A673 (cell line): ENCODE measurements at regions not wholly inside any gene's neighbourhood (a gene's known extent, or its start where the extent isn't known, plus 50 kb on each side); places are given as distances from the start of the nearest gene placed in this dataset.

Experiments used
- BruUV-seq: library from RNA; stranded (reverse); fragments of 400-500 nt; replicated peaks from 2 replicates; lab custom pipeline; 2021; lab: Mats Ljungman, UMichigan
- CTCF ChIA-PET: fragments of 300-600 bp; sonication (Branson Sonifier 250); formaldehyde crosslinking; loops from one replicate; lab custom pipeline; 2022; ENCODE audit warnings: antibody characterized with exemption; lab: Charles Lee
- POLR2A ChIA-PET: fragments of 300-600 bp; sonication (Branson Sonifier 250); formaldehyde crosslinking; loops from one replicate; lab custom pipeline; 2022; ENCODE audit warnings: antibody characterized with exemption; ENCODE audit not compliant: low non-redundant PET; lab: Charles Lee
- DNase-seq: peaks from one replicate; pipeline ENCODE4 v3.0.0-alpha.2; 2015; ENCODE audit warnings: low spot score
- H3K27ac ChIP-seq: fragments of 200-600 bp; sonication (generic); 2 replicates; pipeline ENCODE4 v1.5.1; 2016; ENCODE audit warnings: mixed run types, low read depth, mild to moderate bottlenecking, mixed read lengths, antibody characterized with exemption, low read length; ENCODE audit not compliant: poor library complexity, severe bottlenecking
- H3K27me3 ChIP-seq: fragments of 200-600 bp; sonication (generic); replicated peaks from 2 replicates; pipeline ENCODE4 v1.6.1; 2017; ENCODE audit warnings: mixed run types, low read depth, mild to moderate bottlenecking, mixed read lengths, antibody characterized with exemption, low read length; ENCODE audit not compliant: insufficient read depth, poor library complexity
- H3K36me3 ChIP-seq: fragments of 200-600 bp; sonication (generic); 2 replicates; pipeline ENCODE4 v1.6.1; 2016; ENCODE audit warnings: mixed run types, mild to moderate bottlenecking, mixed read lengths, antibody characterized with exemption, low read length; ENCODE audit not compliant: insufficient read depth, poor library complexity, severe bottlenecking
- H3K4me1 ChIP-seq: fragments of 200-600 bp; sonication (generic); 2 replicates; pipeline ENCODE4 v1.6.1; 2017; ENCODE audit warnings: mixed run types, mild to moderate bottlenecking, mixed read lengths, antibody characterized with exemption, low read length; ENCODE audit not compliant: insufficient read depth, poor library complexity, severe bottlenecking
- H3K4me3 ChIP-seq: fragments of 200-600 bp; sonication (generic); 2 replicates; pipeline ENCODE4 v1.5.1; 2016; ENCODE audit warnings: low read depth, mixed run types, mild to moderate bottlenecking, mixed read lengths, low read length; ENCODE audit not compliant: poor library complexity, severe bottlenecking
- H3K9me3 ChIP-seq: fragments of 200-600 bp; sonication (generic); 2 replicates; pipeline ENCODE4 v1.6.1; 2016; ENCODE audit warnings: mixed run types, low read depth, mild to moderate bottlenecking, mixed read lengths, antibody characterized with exemption, low read length; ENCODE audit not compliant: poor library complexity, severe bottlenecking
- CTCF ChIP-seq: fragments of 300-800, 200-600 bp; sonication (generic); conservative IDR thresholded peaks from 2 replicates; pipeline ENCODE4 v1.5.1; 2017; ENCODE audit warnings: low read depth, mild to moderate bottlenecking, antibody characterized with exemption, low read length, moderate library complexity, mixed read lengths
- EZH2 ChIP-seq: fragments of 200-600 bp; sonication (generic); IDR thresholded peaks from 2 replicates; pipeline ENCODE4 v1.6.1; 2017; ENCODE audit warnings: borderline replicate concordance, low read depth, mild to moderate bottlenecking, mixed read lengths, antibody characterized with exemption, low read length; ENCODE audit not compliant: poor library complexity, severe bottlenecking
- intact Hi-C: fragments of 100-400 bp; cut with micrococcal nuclease; formaldehyde crosslinking; loops from one replicate; pipeline ENCODE4 v1.10.0; 2022; ENCODE audit not compliant: unreplicated experiment

- BruUV-seq = no TSS peak
- DNase-seq = no peak
- no peaks in the 10 kb centered on the region for H3K4me1 ChIP-seq
- TF ChIP-seq CTCF = no peak
- TF ChIP-seq EZH2 = no peak
- peaks cover 2% of the 10 kb centered on the region for H3K27me3 ChIP-seq
- no peak overlapping the region for H3K4me3 ChIP-seq
- no peak overlapping the region for H3K27ac ChIP-seq
- no peaks in the 10 kb centered on the region for H3K9me3 ChIP-seq
- POLR2A ChIA-PET = no interaction called here
- H3K36me3 ChIP-seq = no peaks in the 10 kb centered on the region
- CTCF ChIA-PET = no interaction called here
- intact Hi-C loops = no loop called here
These were observed 811.6 kb upstream of the ZNF608 start for GRCh38 chr5:125558016-125558415.

- H3K36me3 ChIP-seq = no peaks in the 10 kb centered on the region
- POLR2A ChIA-PET = no interaction called here
- CTCF ChIA-PET = no interaction called here
- no peak overlapping the region for H3K27ac ChIP-seq
- peaks cover 2% of the 10 kb centered on the region for H3K27me3 ChIP-seq
- DNase-seq = no peak
- H3K4me1 ChIP-seq = no peaks in the 10 kb centered on the region
- no peak overlapping the region for H3K4me3 ChIP-seq
- intact Hi-C loops = no loop called here
- no peaks in the 10 kb centered on the region for H3K9me3 ChIP-seq
- no TSS peak for BruUV-seq
- TF ChIP-seq EZH2 = no peak
- no peak for TF ChIP-seq CTCF
These were observed 812.0 kb upstream of the ZNF608 start for GRCh38 chr5:125558466-125558865.

GRCh38 chr5:125559296-125559695 is 812.9 kb upstream of the ZNF608 start:
- no peaks in the 10 kb centered on the region for H3K4me1 ChIP-seq
- no TSS peak for BruUV-seq
- CTCF ChIA-PET = no interaction called here
- no peaks in the 10 kb centered on the region for H3K36me3 ChIP-seq
- intact Hi-C loops = no loop called here
- no peak for DNase-seq
- peaks cover 2% of the 10 kb centered on the region for H3K27me3 ChIP-seq
- H3K9me3 ChIP-seq = no peaks in the 10 kb centered on the region
- POLR2A ChIA-PET = no interaction called here
- no peak overlapping the region for H3K27ac ChIP-seq
- TF ChIP-seq EZH2 = no peak
- no peak for TF ChIP-seq CTCF
- H3K4me3 ChIP-seq = no peak overlapping the region
